HG03442 (cell line): ENCODE measurements at regions not wholly inside any gene's neighbourhood (a gene's known extent, or its start where the extent isn't known, plus 50 kb on each side); places are given as distances from the start of the nearest gene placed in this dataset.
"Not testable (repeated sequence)": the region's sequence is repeated elsewhere in the genome, so short reads cannot be mapped to it uniquely, and the experiment has no call there.

Source experiments
- ATAC-seq: cut with Tn5 transposase; IDR thresholded peaks from one replicate; pipeline ENCODE4 v1.9.1; 2021; ENCODE audit warnings: mild to moderate bottlenecking, moderate library complexity; ENCODE audit not compliant: unreplicated experiment

- ATAC-seq = no peak
These were observed 171.3 kb upstream of the ADGRL4 start for GRCh38 chr1:79177844-79178243.

- ATAC-seq = no peak
These were observed 154.5 kb upstream of the ADGRL4 start for GRCh38 chr1:79161077-79161476.

- ATAC-seq = no peak
These were observed 149.5 kb upstream of the ADGRL4 start for GRCh38 chr1:79155991-79156390.

DNA sequence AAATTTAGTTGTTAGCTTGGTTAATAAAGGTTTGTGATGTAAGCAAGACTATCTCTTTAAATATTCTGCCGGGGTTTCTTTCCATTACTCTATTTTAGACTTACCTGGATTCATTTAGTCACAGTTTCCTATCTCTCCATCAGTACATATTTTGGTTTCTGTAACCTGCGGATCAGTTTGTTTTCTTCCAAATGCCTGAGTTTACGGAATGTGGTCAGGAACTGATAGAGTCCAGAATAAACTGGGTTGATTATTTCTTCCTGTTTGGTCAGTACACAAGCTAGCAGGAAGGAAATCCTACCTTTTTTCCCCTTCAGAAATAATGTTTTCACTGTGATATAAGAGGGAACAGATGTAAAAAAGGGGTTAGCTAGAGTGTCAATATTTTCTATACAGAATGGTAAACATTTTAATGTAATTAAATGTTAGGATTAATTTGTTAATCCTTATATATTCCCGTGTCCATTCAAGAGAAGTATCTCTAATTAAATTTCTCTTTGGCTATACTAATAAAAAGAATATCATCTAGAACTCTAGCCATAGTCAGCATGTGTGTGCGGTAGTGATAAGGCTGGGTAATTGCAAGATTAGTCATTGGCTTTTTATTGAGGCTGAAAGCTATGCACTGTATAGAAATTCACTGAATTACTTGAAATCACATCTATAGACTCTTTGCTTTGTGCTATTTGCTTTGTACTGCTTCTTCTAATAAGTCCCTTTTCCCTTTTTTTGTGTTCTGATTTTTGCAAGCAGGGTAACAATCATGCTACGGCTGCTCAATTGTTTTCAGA, 144.7 kb upstream of the ADGRL4 start:
- ATAC-seq = no peak

DNA sequence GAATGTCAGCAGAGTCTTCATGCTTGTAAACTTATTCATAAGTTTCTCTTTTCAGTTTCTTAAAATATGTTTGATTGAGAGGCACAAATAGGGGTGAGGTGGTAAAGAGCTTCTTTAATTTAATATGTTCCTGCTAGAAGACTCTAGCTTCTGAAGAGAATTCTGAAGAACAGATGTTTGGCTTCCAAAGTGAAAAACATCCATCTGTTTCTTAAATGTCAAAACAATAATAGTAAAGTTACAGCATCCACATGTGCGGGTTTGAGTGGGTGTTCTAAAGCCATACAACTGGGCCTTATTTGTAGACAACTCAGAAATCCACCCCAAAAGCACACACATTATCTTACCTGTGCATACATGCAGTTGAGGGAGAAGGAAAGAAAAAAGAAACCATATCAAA, 144.0 kb upstream of the ADGRL4 start:
- ATAC-seq = no peak

DNA sequence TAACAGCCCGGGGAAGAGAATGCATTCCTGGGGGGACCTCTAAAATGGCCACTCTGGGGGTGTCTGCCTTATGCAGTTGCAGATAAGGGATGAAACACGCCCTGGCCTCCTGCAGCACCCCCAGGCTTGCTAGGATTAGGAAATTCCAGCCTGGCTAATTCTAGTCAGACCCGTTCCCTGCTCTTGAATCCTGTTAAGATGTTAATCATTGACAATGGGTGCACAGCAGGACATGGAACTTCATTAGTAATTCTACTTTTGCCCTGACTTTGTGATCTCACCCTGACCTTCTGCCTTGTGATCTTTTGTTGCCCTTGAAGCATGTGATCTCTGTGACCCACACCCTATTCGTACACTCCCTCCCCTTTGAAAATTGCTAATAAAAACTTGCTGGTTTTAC, 131.7 kb upstream of the ADGRL4 start:
- not testable (repeated sequence) for ATAC-seq

DNA sequence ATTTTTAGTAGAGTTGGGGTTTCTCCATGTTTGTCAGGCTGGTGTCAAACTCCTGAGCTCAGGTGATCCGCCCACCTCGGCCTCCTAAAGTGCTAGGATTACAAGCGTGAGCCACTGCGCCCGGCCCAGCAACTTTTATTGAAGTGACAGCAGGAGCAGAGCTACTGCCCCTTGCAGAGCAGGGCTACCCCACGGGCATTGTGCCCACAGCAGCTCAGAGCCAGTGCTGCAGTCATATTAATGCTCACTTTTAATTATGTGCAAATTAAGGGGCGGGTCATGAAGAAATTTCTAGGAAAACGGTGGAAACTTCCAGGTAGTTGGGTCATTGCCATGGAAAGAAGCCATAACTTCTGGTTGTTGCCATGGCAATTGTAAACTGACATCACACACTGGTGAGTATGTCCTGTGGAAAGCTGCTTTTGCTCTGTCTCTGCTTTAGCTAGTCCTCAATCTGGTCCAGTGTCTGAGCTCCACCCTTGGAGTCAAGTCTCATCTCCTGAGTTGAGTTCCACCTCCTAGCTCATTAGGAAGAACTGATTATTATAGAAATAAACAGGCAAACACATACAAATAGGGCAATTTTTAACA, 127.3 kb upstream of the ADGRL4 start:
- ATAC-seq = no peak

DNA sequence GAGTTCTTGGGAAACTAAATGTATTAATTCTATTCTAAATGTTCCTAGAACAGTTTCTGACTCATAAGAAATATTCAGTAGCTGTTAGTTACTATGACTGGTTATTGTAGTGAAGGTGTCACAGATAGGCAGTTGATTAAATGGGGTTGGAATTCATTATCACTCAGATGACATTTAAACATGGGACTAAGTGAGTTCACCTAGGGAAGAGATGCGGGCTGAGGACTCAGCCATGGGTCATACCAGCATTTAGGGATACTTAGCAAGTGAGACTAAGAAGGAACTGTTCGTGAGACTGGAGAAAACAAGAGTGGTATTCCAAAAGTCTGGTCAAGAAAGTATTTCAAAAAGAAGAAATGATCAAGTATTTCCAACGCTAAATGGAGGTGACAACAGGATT, 125.1 kb upstream of the ADGRL4 start:
- no peak for ATAC-seq

GRCh38 chr1:79129914-79130313, 123.4 kb upstream of the ADGRL4 start:
- ATAC-seq = no peak

DNA sequence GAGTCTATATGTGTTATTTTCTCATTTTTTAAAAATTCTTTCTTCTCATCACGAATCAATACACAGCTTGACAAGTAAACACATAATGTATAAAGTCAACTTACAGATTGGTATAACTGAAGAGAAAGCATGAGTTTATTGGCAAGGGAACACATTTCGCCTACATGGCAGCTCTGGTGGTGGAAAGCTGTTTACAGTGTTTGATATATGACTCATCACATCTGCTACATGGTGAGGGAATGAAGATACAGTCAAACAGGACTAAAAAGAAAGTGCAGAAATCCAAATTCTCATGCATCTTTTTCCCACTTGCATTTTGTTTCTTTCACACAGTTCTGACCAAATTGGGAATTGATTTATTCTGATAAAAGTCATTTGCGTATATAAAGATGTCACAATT, 122.2 kb upstream of the ADGRL4 start:
- no peak for ATAC-seq

GRCh38 chr1:79124756-79125155, 118.2 kb upstream of the ADGRL4 start:
- ATAC-seq = no peak

DNA sequence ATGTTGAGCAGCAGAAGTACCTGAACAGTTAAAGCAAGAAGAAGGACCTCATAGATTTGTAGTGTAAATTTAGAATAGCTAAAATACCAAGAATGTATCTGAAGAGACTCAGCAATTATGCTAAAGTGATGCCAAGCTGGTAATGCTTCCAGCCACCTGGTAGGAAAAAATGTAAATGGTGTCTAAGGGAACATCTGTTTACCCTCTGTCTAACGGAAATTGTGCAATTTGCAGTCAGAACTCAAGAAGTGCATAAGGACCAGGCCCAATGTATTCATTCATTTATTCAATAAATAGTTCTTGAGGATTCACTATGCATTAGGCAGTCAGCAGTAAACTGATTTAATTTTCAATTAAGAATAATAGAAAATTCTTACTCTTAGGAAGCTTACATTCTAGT, 116.0 kb upstream of the ADGRL4 start:
- no peak for ATAC-seq

GRCh38 chr1:79117376-79117775, 110.8 kb upstream of the ADGRL4 start:
- no peak for ATAC-seq

DNA sequence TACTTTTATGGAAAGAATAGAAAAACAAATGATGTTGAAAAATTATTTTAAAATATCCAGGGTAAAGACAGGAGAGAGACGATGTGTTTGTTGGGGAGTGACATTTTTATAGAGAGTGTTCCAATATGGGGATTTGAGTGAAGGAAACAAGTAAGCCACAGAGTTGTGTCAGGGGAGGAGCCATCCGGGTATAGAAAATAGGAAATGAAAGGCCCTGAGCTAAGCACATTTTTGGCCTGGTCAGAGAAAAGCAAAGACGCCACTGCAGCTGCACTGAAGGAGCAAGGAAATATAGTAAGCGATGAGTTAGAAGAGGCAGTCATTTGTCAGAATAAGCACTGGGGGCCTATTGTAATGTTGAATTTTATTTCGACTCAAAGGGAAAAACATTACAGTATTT, 107.3 kb upstream of the ADGRL4 start:
- no peak for ATAC-seq

DNA sequence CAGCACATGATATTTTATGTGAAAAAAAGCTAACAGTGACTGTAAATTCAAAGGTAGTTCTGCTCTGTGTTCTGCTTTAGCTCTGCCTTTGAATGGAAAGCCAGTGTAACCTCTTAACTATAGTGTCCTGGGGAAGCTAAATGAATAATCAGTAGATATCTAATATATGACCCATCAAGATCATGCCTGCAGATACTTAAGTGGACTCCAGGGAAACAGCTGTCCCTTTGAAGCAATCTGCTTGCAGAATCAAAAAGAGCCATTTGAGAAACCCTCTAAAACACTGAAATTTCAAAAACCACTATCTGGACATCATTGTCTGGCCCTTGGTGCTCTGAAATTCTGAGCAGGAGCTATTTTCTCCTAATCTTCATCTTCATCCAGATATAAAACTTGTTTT, 104.2 kb upstream of the ADGRL4 start:
- no peak for ATAC-seq

DNA sequence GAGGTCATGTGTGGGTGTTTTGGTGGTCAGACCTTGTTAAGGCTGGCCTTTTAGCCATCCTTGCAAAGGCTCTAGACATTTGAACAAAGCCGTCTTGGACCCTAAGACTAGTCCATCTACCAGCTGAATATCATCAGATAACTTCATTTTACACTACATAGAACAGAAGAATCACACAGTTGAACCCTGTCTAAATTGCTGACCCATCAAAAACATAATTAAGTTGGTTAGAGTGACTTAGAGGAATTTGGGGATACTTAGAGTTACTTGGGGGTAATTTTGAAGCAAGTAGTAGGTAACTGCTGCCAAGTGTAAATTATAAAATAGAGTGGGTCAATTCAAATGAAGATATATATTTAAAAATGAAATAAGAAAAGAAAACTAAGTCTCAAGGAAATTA, 102.9 kb upstream of the ADGRL4 start:
- no peak for ATAC-seq

DNA sequence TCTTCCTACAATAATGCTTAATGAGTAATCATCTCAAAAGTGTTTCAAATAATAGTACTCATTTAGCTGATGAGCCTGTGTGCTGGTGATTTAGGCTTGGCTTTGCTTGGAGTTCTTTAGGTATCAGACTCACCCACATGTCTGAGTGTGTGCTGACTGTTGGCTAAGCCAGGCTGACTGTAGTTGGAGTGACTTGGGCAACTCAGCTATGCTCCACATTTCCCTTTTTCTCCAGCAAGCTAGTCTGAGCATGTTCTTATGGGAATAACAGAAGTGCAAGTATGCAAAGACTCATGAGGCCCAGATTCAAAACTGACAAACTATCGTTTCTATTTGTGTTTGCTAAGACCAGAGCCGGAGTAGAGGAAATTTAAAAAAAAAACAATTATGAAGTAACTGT, 99.0 kb upstream of the ADGRL4 start:
- ATAC-seq = no peak

DNA sequence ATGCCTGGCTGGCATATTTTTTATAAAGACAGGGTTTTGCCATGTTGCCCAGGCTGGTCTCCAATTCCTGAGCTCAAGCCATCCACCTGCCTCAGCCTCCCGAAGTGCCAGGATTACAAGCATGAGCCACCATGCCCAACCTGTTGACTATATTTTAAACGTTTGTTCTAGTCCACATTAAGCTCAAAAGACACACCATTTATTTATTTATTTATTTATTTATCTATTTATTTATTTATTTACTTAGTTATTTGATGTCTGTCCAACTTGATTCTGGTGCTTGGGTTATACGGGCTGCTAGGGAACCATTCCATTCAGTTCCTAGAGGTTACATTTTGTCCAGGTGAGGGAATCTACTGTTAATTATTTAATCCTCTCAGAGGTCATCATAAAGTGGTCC, 98.1 kb upstream of the ADGRL4 start:
- ATAC-seq = no peak

GRCh38 chr1:79100385-79100784, 93.9 kb upstream of the ADGRL4 start:
- ATAC-seq = no peak

GRCh38 chr1:79090985-79091384, 84.5 kb upstream of the ADGRL4 start:
- ATAC-seq = no peak

- no peak for ATAC-seq
These were observed 83.4 kb upstream of the ADGRL4 start for GRCh38 chr1:79089946-79090345.

GRCh38 chr1:79082233-79082632, 75.7 kb upstream of the ADGRL4 start:
- ATAC-seq = no peak

GRCh38 chr1:79079770-79080169, 73.2 kb upstream of the ADGRL4 start:
- ATAC-seq = no peak
